ENCODE measurements at regions not wholly inside any gene's neighbourhood (a gene's known extent, or its start where the extent isn't known, plus 50 kb on each side); places are given as distances from the start of the nearest gene placed in this dataset.

GRCh38 chr21:28617300-28617699 is 375.4 kb downstream of the LTN1 start (continued):
- TF ChIP-seq ZBTB49 (CRISPR knock-in tag; IDR thresholded peaks at IDR 0.05; ENCODE audit: borderline replicate concordance) (no peak), SAFB2 (IDR thresholded peaks at IDR 0.05; ENCODE audit: borderline replicate concordance, low read depth, low read length, severe bottlenecking) (no peak), FOXJ2 (tag; IDR thresholded peaks at IDR 0.05) (no peak), CBX8 (IDR thresholded peaks at IDR 0.05; ENCODE audit: borderline replicate concordance, extremely low read depth, low read depth, low read length, poor library complexity, severe bottlenecking) (no peak), ZNF644 (tag; IDR thresholded peaks at IDR 0.05; ENCODE audit: low read depth) (no peak), GMEB1 (CRISPR knock-in tag; IDR thresholded peaks at IDR 0.05) (no peak), CREB3L1 (IDR thresholded peaks at IDR 0.05; ENCODE audit: borderline replicate concordance, low read depth) (no peak), RBM22 (IDR thresholded peaks at IDR 0.05; ENCODE audit: low read depth, low read length, poor library complexity, severe bottlenecking) (no peak)
